Testis (tissue), 2 donors: ENCODE measurements at regions not wholly inside any gene's neighbourhood (a gene's known extent, or its start where the extent isn't known, plus 50 kb on each side); places are given as distances from the start of the nearest gene placed in this dataset.

ENCODE experiments used
- DNase-seq: peaks from one replicate; pipeline ENCODE4 v3.0.0-alpha.2; 2019
- H3K27ac ChIP-seq, 2 donors: fragments of 200-600 bp; sonication (generic); one replicate each; pipeline ENCODE4 v1.5.1; 2019
- H3K27me3 ChIP-seq: fragments of 200-600 bp; sonication (generic); one replicate; pipeline ENCODE4 v1.5.1; 2019
- H3K36me3 ChIP-seq: fragments of 200-600 bp; sonication (generic); one replicate; pipeline ENCODE4 v1.5.1; 2017; ENCODE audit warnings: low read depth; ENCODE audit errors: missing control alignments
- H3K4me1 ChIP-seq: fragments of 200-600 bp; sonication (generic); one replicate; pipeline ENCODE4 v1.5.1; 2019
- H3K4me3 ChIP-seq, 2 donors: fragments of 200-600 bp; sonication (generic); one replicate each; pipeline ENCODE4 v1.5.1; 2017 to 2019
- H3K9me3 ChIP-seq: fragments of 200-600 bp; sonication (generic); one replicate; pipeline ENCODE4 v1.5.1; 2017
- CTCF ChIP-seq, 3 experiments: fragments of 450-650 bp in 2 of 3; fragments of 200-600 bp in 1 of 3; sonication (generic) in 1 of 3; IDR thresholded peaks; one replicate each; pipeline ENCODE4 v1.5.1; 2016 to 2019; ENCODE audit warnings: antibody characterized with exemption in 3 of 3, mild to moderate bottlenecking in 2 of 3, moderate library complexity in 1 of 3
- POLR2A ChIP-seq: fragments of 450-650 bp; IDR thresholded peaks from one replicate; pipeline ENCODE4 v1.6.1; 2017; ENCODE audit warnings: antibody characterized with exemption, mild to moderate bottlenecking, moderate library complexity
- WGBS, 2 donors: methylation state at CpG; one replicate each; pipeline ENCODE4 v1.1.5; 2018; 5-methylcytosine and 5-hydroxymethylcytosine counted together
- intact Hi-C: fragments of 100-400 bp; cut with DNase I; formaldehyde crosslinking; loops from one replicate; pipeline ENCODE4 v1.15.1; 2023; ENCODE audit warnings: low total_unique reads

GRCh38 chr6:54019860-54020259, 91.4 kb upstream of the MLIP start:
- no peak overlapping the region for H3K27ac ChIP-seq
- intact Hi-C loops = no loop called here
- H3K9me3 ChIP-seq = no peaks in the 10 kb centered on the region
- no peaks in the 10 kb centered on the region for H3K36me3 ChIP-seq
- TF ChIP-seq POLR2A (no peak), CTCF (IDR thresholded peaks at IDR 0.05) (no peak)
- DNase-seq = no peak
- no peaks in the 10 kb centered on the region for H3K4me1 ChIP-seq
- no peak overlapping the region for H3K4me3 ChIP-seq
- no peaks in the 10 kb centered on the region for H3K27me3 ChIP-seq

DNA sequence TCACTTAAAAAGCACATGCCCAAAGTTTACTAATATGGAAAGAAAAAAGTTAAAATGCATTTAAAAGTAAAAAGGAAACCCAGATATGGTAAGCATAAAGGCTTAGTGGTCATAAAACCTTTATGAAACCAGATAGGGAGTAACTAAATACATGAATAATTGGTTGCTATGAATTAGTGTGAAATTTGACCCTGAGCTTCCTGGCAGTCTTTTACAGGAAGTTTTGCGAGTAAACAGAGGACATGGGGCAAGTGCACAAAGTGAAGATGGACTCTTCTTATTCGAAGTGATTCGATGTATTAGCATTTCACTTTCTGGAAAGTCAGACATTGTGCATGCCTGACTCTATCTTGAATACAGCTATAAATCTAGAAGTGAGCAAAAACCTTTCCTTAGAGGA, 90.9 kb upstream of the MLIP start:
- H3K27me3 ChIP-seq = no peaks in the 10 kb centered on the region
- intact Hi-C loops = no loop called here
- H3K36me3 ChIP-seq = no peaks in the 10 kb centered on the region
- no peak overlapping the region for H3K4me3 ChIP-seq
- no peaks in the 10 kb centered on the region for H3K9me3 ChIP-seq
- no peak for TF ChIP-seq POLR2A
- H3K27ac ChIP-seq = no peak overlapping the region
- DNase-seq = no peak
- WGBS, 2 donors = 69 to 75% methylated on average over 3 of the region's 3 CpGs
- no peaks in the 10 kb centered on the region for H3K4me1 ChIP-seq

DNA sequence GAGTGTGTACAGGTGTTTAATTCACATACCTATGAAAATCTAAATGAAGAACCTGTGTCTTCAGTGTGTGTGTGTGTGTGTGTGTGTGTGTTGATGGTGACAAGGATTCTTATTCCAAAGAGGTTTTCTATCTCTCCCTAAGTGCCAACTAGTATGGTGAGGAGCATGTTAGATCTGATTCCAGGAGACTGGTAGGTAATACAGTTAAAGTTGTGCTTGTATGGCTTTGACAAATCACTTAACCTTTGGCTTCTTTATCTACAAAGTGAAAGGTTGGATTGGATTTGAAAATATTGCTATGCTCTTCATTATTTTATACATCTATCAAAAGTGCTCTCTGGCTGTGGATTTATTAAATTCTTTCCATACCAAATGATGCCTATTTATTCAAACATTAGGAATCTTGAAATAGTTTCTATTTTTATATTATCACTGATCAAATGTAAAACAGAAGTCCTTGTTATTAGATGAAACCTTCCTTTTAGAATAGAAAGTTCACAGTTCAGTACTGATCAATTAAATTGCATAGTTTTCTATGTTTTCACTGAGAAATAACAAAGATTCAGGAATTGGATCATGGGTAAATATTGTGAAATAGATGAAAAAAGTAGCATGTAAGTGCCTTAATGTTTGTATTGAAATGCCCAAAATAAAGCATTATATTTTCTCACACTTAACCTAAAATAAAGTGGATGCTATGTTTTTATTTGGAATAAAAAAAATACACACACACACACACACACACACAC, 84.4 kb upstream of the MLIP start:
- Histone ChIP-seq H3K27me3 (no peaks in the 10 kb centered on the region), H3K4me1 (no peaks in the 10 kb centered on the region), H3K9me3 (no peaks in the 10 kb centered on the region), H3K27ac (no peak overlapping the region), H3K36me3 (no peaks in the 10 kb centered on the region), H3K4me3 (no peak overlapping the region)
- intact Hi-C loops = no loop called here
- TF ChIP-seq POLR2A = no peak
- TF ChIP-seq CTCF (IDR thresholded peaks at IDR 0.05) = no peak
- DNase-seq = no peak

GRCh38 chr6:54028170-54028569, 83.1 kb upstream of the MLIP start:
- Histone ChIP-seq H3K9me3 (no peaks in the 10 kb centered on the region), H3K4me1 (no peaks in the 10 kb centered on the region), H3K36me3 (no peaks in the 10 kb centered on the region), H3K4me3 (no peak overlapping the region), H3K27me3 (no peaks in the 10 kb centered on the region), H3K27ac (no peak overlapping the region)
- WGBS, 2 donors = 88 to 94% methylated on average over 3 of the region's 3 CpGs
- no peak for TF ChIP-seq POLR2A
- no peak for TF ChIP-seq CTCF (IDR thresholded peaks at IDR 0.05)
- no peak for DNase-seq
- intact Hi-C loops = no loop called here

- 93 to 98% methylated on average over 3 of the region's 3 CpGs for WGBS, 2 donors
- intact Hi-C loops = no loop called here
These were observed 82.1 kb upstream of the MLIP start for GRCh38 chr6:54029187-54029586.

More at GRCh38 chr6:54029187-54029586, 82.1 kb upstream of the MLIP start:
- TF ChIP-seq CTCF (IDR thresholded peaks at IDR 0.05) (no peak), POLR2A (no peak)
- Histone ChIP-seq H3K27ac (no peak overlapping the region), H3K27me3 (no peaks in the 10 kb centered on the region), H3K4me1 (no peaks in the 10 kb centered on the region), H3K4me3 (no peak overlapping the region), H3K9me3 (no peaks in the 10 kb centered on the region), H3K36me3 (no peaks in the 10 kb centered on the region)
- DNase-seq = no peak
